Right atrium auricular region (tissue), 2 donors: ENCODE measurements at regions not wholly inside any gene's neighbourhood (a gene's known extent, or its start where the extent isn't known, plus 50 kb on each side); places are given as distances from the start of the nearest gene placed in this dataset.

Experiments
- DNase-seq: peaks from one replicate; pipeline ENCODE4 v3.0.0-alpha.2; 2019; ENCODE audit warnings: low spot score
- H3K27ac ChIP-seq, 2 donors: fragments of 200-600 bp; sonication (generic); 1 replicate in 1 of 2; 2 replicates in 1 of 2; pipeline ENCODE4 v1.5.1; 2016 to 2019
- H3K27me3 ChIP-seq, 2 donors: fragments of 200-600 bp; sonication (generic); one replicate each; pipeline versions ENCODE4 v1.5.1 to v1.6.0; 2017 to 2019
- H3K36me3 ChIP-seq: fragments of 200-600 bp; sonication (generic); one replicate; pipeline ENCODE4 v1.5.1; 2016
- H3K4me1 ChIP-seq, 2 donors: fragments of 200-600 bp; sonication (generic); one replicate each; pipeline versions ENCODE4 v1.5.1 to v1.6.0; 2017 to 2019
- H3K4me3 ChIP-seq, 2 donors: fragments of 200-600 bp; sonication (generic); 1 replicate in 1 of 2; 2 replicates in 1 of 2; pipeline ENCODE4 v1.5.1; 2017 to 2019; ENCODE audit warnings: mild to moderate bottlenecking in 1 of 2, moderate library complexity in 1 of 2
- H3K9me3 ChIP-seq, 2 donors: fragments of 200-600 bp; sonication (generic); one replicate each; pipeline ENCODE4 v1.5.1; 2019
- TF ChIP-seq, protein P1 (sequence below), 2 donors: fragments of 200-600 bp; sonication (generic); IDR thresholded peaks; one replicate each; pipeline ENCODE4 v1.5.1; 2019; ENCODE audit warnings: antibody characterized with exemption in 2 of 2

DNA sequence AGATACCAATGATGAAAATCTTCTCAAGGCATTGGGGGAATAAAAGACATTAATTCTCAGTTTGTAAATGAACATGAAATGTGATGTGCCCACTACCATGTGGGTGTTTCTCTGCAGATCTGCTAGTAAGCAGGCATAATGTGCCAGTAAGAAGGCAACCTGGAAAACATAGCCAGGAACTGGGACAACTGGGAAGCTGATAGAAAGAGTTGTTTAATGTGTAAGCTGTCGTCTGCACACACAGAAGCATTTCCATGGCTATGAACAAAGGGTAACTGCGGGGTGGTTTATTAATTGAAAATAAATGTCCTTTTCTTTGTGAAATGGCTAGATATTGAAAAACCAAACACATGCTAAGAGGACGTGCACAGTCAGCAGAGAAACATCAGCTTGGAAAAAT lies 52.0 kb downstream of the ZC3H11B start:
- no peak overlapping the region for H3K4me3 ChIP-seq
- no peaks in the 10 kb centered on the region for H3K27me3 ChIP-seq
- DNase-seq, result no peak
- no peaks in the 10 kb centered on the region for H3K4me1 ChIP-seq
- no peaks in the 10 kb centered on the region for H3K36me3 ChIP-seq
- TF ChIP-seq, protein P1, sequence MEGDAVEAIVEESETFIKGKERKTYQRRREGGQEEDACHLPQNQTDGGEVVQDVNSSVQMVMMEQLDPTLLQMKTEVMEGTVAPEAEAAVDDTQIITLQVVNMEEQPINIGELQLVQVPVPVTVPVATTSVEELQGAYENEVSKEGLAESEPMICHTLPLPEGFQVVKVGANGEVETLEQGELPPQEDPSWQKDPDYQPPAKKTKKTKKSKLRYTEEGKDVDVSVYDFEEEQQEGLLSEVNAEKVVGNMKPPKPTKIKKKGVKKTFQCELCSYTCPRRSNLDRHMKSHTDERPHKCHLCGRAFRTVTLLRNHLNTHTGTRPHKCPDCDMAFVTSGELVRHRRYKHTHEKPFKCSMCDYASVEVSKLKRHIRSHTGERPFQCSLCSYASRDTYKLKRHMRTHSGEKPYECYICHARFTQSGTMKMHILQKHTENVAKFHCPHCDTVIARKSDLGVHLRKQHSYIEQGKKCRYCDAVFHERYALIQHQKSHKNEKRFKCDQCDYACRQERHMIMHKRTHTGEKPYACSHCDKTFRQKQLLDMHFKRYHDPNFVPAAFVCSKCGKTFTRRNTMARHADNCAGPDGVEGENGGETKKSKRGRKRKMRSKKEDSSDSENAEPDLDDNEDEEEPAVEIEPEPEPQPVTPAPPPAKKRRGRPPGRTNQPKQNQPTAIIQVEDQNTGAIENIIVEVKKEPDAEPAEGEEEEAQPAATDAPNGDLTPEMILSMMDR (IDR thresholded peaks at IDR 0.05), result no peak
- no peak overlapping the region for H3K27ac ChIP-seq
- H3K9me3 ChIP-seq, result no peaks in the 10 kb centered on the region

- H3K27ac ChIP-seq, result no peak overlapping the region
- no peaks in the 10 kb centered on the region for H3K9me3 ChIP-seq
- no peaks in the 10 kb centered on the region for H3K36me3 ChIP-seq
- TF ChIP-seq, protein P1 (IDR thresholded peaks at IDR 0.05), result no peak
- H3K4me3 ChIP-seq, result no peak overlapping the region
- no peaks in the 10 kb centered on the region for H3K27me3 ChIP-seq
- DNase-seq, result no peak
- H3K4me1 ChIP-seq, result no peaks in the 10 kb centered on the region
Observed at GRCh38 chr1:219559899-219560298, 53.0 kb downstream of the ZC3H11B start.

GRCh38 chr1:219555806-219556205 lies 57.1 kb downstream of the ZC3H11B start:
- H3K4me1 ChIP-seq, result no peaks in the 10 kb centered on the region
- no peaks in the 10 kb centered on the region for H3K36me3 ChIP-seq
- H3K4me3 ChIP-seq, result no peak overlapping the region
- TF ChIP-seq, protein P1 (IDR thresholded peaks at IDR 0.05), result no peak
- DNase-seq, result no peak
- no peak overlapping the region for H3K27ac ChIP-seq
- no peaks in the 10 kb centered on the region for H3K27me3 ChIP-seq
- no peaks in the 10 kb centered on the region for H3K9me3 ChIP-seq

- no peaks in the 10 kb centered on the region for H3K9me3 ChIP-seq
- no peaks in the 10 kb centered on the region for H3K4me1 ChIP-seq
- TF ChIP-seq, protein P1 (IDR thresholded peaks at IDR 0.05), result no peak
- H3K4me3 ChIP-seq, result no peak overlapping the region
- no peak overlapping the region for H3K27ac ChIP-seq
- H3K27me3 ChIP-seq, result no peaks in the 10 kb centered on the region
- H3K36me3 ChIP-seq, result no peaks in the 10 kb centered on the region
- DNase-seq, result no peak
Observed at GRCh38 chr1:219555031-219555692, 57.7 kb downstream of the ZC3H11B start.

- no peak overlapping the region for H3K27ac ChIP-seq
- H3K4me1 ChIP-seq, result no peaks in the 10 kb centered on the region
- no peak overlapping the region for H3K4me3 ChIP-seq
- H3K36me3 ChIP-seq, result no peaks in the 10 kb centered on the region
- TF ChIP-seq, protein P1 (IDR thresholded peaks at IDR 0.05), result no peak
- no peak for DNase-seq
- no peaks in the 10 kb centered on the region for H3K27me3 ChIP-seq
- H3K9me3 ChIP-seq, result no peaks in the 10 kb centered on the region
Observed at GRCh38 chr1:219553934-219554502, 58.9 kb downstream of the ZC3H11B start.

GRCh38 chr1:219550201-219550600 lies 62.7 kb downstream of the ZC3H11B start:
- no peaks in the 10 kb centered on the region for H3K4me1 ChIP-seq
- no peak for DNase-seq
- H3K4me3 ChIP-seq, result no peak overlapping the region
- H3K9me3 ChIP-seq, result no peaks in the 10 kb centered on the region
- no peaks in the 10 kb centered on the region for H3K36me3 ChIP-seq
- H3K27ac ChIP-seq, result no peak overlapping the region
- no peaks in the 10 kb centered on the region for H3K27me3 ChIP-seq
- TF ChIP-seq, protein P1 (IDR thresholded peaks at IDR 0.05), result no peak
